GM18858 (cell line): ENCODE measurements at regions not wholly inside any gene's neighbourhood (a gene's known extent, or its start where the extent isn't known, plus 50 kb on each side); places are given as distances from the start of the nearest gene placed in this dataset.
A peak's percentile ranks its signal among the peaks of the same experiment; 100 is the strongest.

ENCODE experiments used
- ATAC-seq: cut with Tn5 transposase; IDR thresholded peaks from one replicate; pipeline ENCODE4 v1.9.1; 2021; ENCODE audit not compliant: unreplicated experiment

DNA sequence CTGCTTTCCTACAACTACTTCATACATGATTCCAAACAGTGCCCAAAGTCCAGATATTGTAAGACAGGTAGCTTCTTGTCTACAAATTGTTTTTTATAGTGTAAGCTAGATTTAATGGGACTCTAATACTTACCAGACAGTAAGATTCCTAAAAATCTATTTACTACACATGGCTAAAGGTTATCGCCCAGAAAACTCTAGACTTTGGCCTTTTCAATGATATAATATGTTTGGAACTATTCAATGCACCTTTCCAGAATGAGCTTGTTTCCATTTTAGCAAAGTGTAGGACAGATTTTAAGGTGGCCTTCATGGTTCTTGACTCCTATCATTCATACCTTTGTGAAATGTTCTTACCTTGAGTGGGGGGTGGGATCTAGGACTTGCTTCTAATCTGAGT, 951.0 kb downstream of the SORCS1 start:
- no peak for ATAC-seq

DNA sequence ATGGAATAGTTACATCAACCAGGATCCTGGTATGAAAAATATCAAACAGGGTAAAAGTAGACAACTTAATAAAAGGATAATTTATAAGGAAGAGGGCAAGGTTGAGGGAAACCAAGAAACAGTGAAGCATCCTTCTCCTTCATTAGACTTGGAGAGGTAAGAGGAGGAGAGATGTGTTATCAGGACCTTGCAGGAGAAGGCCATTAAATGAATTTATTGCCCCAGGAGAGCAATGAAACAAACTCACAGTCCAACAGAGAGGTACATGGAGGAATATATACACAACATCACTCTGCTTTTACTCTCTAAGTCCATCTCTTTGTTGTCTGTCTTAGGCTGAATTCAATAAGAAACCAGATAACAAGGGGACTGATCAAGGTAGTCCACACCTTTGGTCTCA, 966.2 kb downstream of the SORCS1 start:
- no peak for ATAC-seq

DNA sequence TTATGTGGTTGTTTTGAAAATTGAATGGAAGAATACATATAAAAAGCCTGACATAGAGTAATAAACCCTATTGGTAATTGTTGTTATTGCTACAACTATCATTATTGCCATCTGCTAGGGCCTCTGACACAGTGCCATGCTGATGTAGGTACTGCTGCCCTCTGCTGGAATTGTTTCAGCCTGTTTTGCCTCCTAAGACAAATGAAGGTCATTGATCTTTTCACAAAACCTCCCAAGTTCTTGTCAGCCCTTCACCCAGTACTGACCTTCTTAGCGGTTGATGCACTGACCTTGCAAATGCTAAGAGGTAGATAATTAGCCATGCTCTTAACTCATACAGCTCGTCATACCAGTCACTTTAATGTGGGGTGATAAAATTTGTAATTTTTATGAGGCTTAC, 975.2 kb downstream of the SORCS1 start:
- peak; percentile 81 for ATAC-seq

DNA sequence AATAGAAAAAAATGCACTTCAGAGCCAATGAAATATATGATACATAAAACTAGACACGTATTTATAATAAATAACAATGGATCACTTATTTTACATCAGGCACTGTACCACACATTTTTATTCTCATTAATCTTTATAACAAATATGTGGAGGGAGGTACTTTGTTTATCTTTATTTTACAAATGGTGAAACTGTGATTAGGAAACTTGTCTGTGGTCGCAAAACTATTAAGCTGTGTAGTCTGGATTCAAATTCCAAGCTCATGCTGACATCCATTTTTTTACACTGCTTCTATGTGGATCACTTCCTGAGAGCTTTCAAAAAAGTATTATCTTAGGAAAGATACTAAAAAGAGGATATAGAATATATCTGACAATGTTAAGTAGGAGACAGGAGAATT, 978.6 kb downstream of the SORCS1 start:
- ATAC-seq, result no peak

DNA sequence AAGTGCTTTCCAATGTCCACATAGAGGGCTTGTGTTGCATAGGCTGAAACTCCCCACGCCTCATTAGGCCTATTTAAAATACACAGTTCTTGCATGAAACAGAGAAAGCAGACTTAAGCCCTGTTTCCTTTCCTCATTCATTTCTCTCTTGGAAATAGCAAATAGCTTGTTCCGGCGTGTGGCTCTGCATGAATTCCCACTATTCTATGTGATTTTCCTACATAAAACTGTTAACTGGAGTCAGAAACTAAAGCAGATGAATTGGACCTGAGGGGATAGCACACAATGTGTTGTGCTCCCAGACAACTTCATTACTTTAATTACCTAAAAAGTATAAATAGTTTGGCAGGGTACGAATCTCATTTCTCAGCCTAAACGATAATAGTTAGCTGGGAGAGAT, 981.5 kb downstream of the SORCS1 start:
- ATAC-seq, result no peak

DNA sequence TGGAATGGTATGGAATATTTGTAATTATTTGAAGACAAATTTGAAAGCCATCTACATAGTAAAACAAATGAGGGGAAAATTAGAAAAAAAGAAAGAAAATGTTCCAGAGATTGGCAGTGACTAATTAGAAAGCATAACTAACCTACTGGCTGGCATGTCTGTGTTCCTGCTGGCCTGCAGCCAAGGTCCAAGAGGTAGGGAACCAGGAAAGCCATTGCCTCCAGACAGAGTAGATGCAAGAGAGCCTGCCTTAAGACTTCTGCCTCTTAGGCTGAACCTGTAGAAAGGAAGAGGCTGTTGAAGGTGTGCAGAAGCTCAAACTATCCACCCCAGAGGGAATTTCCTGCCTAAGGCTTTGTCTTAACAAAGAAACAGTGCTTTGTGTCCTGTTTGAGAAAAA, 982.0 kb downstream of the SORCS1 start:
- ATAC-seq, result no peak

DNA sequence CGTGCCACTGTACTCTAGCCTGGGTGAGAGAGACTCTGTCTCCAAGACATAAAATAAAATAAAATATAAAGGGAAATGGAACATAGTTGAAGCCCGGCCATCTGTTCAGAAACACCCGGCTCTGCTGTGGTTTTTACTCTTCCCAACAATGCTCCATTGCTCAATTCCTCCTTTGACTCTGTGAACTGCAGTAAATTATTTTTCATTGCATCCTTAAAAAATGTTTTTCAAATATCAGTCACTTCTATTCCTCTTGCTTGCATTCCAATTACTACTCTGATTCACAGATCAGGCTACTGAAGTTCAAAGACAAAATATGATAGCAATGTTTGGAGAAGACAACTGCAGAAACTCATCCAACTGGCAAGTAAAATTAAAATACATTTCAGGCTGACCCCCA, 983.0 kb downstream of the SORCS1 start:
- no peak for ATAC-seq

DNA sequence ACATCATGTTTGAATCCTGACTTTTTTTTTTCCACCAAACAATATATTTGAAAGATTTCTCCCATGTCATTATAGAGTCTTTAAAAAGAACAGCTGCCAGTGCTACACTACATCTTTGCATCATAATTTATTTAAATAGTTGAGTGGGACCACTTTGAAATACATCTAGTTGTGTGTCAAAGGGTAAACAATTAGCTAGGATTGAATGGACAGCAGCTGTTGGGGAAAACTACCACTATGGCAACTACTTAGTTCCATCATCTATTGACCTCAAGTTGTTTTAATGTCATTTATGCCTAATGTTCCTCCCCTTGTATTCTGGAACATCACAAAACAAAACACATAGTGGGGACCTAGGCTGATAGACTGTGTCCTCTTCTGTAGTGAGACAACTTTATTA, 985.1 kb downstream of the SORCS1 start:
- no peak for ATAC-seq

DNA sequence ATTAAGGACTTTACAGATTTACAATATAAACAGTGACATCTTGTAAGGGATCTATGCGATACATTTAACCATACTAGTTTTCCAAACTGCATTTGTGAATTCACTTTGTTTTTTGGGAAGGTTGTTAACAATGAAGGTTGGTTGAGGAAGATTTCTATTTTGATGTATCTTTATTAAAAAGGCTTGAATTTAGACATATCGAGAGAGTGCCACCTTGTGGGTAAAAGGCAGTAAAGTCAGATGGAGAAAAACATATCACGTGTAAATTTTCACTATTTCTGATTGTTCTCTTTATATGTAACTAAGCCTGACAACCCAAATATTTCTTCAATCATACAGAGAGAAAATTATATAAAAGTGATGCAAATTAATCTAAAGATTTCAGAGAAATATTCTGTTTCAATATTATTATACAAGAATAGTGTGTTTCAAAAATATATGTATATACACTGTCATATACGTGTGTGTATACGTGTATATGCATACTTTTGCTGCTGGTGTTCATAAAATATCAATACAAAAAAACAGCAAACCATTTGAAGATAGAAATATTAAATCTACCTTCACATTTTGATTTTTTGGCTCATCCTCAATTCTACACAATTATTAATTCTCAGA, 988.6 kb downstream of the SORCS1 start:
- ATAC-seq, result no peak

DNA sequence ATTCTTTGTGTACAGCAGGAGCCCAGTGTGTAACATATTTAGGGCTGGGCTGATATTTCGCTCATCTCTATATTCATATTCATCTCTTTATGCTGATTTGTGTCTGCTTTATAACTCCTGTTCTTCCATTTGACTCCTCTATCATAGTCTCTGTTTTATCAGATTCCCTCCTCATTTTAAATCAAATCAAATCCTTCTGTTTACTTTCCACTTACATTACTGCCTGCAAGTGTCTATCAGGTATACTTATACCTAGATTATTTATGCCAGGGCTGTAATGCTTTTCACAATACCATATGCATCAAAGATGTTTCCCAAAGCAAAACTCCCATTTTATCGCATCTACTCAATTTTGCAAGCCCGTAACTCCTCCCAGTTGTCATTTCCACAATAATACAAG, 990.7 kb downstream of the SORCS1 start:
- no peak for ATAC-seq

DNA sequence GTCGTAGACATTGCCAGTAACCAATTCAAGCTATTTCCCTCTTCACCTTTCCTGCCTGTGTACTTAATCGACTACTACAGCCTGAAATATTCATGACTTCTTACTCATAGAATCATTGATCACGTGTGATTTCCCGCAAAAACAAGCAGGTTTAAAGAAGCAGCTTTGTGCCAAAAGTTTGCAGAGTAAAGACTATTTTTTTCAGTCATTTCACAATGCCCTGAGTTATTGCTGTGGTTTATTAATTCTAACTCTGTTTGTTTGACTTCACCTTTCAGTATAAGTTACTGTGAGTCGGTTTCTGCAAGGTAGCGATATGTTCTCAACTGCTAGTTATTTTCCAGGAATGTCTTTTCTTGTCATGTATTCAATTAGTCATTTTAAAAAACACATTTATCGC, 995.3 kb downstream of the SORCS1 start:
- ATAC-seq, result no peak

DNA sequence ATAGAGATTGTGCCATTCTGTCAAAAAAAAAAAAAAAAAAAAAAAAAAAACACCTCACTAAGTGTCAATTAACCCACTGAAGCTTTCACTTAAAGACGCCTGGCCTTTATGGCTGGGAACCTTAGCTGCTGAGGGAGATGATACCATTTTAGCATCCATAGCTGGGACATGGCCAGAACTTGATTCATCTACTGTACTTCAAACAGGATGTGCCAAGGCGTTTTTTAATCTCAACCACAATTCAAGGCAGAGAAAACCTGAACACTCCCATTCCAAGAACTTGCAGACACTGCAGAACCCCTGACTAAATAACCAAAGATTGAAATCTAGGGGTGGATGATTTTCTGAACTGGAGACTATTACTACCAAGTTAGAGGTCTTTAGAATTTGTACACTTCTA, 996.6 kb downstream of the SORCS1 start:
- ATAC-seq, result no peak

DNA sequence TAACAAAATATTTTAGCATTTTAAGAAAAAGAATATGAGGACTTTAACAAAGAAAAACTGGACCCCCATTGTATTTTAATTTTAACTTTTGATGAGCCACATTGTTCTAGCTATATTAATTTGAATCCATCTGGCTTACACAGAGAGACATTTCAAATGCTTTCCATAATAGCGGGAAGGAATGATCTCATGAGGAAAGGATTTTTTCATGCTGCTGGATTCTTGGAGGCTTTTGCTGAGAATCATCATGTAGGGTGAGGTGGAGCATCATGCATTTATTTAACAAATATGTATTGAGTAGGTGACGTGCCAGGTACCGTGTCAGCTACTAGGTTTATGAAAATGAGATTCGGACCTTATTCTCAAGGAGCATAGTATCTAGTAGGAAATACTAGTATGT, 1006.3 kb downstream of the SORCS1 start:
- ATAC-seq, result no peak

DNA sequence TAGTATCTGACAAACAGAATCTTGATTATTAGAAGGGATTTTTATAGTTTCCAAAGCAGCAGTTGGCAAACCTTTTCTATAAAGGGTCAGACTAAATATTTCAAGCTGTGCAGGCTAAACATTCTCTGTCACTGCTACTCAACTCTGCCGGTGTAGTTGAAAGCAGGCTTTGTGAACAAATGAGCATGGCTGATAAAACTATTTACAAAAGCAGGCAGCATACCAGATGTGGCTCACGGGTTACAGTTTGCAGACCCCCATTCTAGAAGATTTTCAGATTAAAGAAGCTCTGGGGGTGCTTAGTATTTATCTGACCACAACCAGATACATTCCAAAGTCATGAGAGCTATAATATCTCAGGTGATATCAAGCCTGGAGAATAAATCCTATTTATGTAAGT, 1017.5 kb downstream of the SORCS1 start:
- no peak for ATAC-seq

DNA sequence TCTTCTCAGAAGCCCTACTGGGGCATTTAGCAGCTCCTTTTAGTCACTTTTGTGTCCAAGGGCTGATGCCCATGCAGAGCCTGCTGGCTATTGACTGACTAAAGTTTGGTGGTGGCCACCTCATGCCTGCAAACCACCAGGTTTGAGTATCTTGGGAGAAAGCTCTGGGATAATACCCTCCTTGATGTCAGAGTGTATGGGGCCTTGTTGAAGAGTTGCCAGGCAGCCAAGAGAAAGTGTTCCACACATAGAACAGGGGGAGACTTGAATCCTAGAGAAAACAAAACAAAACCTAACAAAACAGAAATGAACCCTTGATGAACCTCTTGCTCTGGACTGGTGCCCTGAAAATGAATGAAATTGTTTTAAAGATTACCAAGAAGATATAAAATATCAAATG, 1024.6 kb downstream of the SORCS1 start:
- no peak for ATAC-seq

DNA sequence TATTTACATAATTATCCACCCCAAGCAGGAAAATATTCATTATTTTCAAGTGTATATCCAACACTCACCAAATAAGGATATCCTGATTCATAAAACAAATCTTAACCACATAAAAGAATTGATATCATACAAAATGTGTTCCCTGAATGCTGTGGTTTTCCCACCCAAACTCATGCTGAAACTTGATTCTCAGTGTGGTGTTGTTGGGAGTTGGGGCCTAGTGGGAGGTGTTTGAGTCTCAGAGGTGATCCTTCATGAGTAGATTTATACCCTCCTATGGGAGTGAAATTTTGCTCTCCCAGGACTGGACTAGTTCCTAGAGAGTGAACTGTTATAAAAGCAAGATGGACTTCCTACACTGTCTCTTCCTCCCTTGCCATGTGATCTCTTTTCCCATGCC, 1028.3 kb downstream of the SORCS1 start:
- no peak for ATAC-seq

DNA sequence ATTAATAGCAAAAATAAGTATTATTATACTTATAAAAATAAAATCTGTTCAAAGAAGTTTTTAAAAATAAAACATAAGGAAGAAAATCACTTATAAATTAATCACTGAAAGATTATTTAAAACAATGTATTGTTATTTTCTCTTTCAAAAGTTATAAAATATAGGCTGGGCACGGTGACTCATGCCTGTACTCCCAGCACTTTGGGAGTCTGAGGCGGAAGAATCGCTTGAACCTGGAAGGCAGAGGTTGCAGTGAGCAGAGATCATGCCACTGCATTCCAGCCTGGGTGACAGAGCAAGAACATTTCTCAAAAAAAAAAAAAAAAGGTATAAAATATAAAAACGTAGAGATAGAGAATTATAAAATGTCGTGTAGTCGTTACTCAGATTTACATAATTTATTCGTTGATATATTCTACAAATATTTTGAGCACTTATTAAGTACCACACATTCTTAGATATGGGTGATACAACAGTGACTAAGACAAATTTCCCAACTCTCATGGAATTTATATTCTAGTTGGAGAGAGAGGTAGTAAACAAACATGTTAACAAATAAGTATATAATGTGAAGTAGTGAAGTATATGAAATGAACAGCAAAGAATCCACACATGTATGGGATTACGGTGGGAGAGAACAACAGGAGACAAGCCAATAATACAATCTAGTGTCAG, 1030.0 kb downstream of the SORCS1 start:
- no peak for ATAC-seq

DNA sequence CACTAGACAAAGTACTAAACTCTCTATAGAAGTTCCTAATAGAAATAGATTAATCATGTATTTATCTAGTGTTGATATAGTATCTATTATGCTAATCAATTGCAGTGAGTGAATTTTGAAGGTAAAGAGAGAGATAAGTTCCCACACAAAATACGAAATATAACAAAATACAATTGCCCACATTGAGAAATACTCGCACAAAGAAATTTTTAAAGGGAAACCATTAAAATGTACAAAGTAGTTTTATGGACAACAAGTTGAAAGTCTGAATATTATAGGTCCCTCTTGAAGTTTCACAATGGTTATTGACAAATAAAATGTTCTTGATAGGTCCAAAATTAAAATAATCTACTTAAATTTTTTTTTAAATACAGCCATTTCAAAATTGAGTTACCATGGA, 1031.1 kb downstream of the SORCS1 start:
- no peak for ATAC-seq

DNA sequence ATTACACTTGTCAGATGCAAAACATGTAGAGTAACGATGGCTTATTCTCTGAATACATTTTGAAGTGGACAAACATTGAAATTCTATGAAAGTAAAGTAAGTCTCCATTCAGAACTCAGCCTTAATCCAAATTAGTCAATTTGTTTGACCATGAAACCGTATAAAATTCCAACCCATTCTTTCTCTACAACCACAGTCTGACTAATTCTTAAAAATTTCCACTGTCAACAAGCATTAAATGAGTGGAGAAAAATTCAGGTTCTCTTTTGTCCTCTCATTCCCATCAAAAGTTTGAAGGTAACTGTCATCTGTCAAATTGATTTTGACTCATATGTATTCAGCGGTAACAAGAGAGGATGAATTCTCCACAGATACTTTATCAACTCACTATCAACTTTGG, 1031.5 kb downstream of the SORCS1 start:
- no peak for ATAC-seq

DNA sequence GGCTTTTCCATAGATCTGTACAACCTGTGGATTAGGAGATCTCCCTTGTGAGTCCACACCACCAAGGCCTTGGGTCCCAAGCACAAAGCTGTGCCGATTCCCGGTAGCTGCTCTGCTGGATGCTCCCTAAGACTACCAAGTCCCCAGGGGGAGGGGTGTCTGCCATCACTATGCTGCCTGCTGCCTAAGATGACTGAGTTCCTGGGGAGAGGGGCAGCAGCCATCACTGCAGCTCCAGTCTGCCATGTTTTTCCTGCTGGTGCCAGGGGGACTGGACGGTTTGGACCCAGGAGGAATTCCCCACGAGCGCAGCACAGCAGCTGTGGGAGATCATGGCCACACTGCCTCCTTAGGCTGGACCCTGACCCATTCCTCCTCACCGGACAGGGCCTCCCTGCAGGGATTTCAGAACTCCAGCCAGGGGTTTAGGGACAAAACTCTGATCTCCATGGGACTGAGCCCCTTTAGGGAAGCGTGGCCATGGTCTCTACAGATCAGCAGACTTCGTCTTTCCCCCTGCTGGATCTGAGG, 1049.8 kb downstream of the SORCS1 start:
- no peak for ATAC-seq

DNA sequence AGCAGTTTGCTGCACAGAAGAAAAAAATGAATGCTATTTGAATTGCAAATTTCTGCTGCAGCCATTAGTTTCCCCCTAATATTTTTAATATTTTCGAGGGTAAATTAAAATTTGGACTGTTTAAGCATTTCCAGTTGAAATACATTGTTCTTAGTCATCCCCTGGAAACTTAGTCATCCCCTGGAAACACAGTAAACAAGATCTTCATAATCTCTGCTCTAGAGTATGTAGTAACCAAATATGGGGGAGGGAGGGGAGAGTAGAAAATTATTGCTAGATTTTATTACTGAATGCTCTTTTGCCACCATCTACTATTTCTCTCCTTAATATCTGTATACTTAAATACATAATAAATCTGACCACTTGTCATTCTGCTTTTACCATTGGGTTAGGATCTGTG, 1053.3 kb downstream of the SORCS1 start:
- ATAC-seq, result no peak

DNA sequence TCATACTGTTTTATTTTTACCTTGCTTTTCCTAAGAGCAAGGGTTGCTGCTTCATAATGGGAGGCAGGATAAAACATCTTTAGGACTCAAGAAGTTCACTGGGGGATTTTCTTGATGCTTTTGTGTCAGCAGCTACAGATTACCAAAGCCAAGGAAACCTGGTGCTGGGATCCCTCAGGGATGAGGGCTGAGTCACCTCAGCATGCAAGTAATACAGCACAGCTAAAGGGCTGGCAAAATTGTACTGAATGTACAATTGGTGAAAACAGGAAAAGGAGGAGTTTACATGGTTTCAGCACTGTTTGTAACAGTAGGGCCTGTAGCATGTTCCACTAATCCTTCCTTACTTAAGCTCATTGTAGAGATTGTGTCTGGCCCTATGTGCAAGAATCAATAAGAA, 1056.8 kb downstream of the SORCS1 start:
- ATAC-seq, result no peak

DNA sequence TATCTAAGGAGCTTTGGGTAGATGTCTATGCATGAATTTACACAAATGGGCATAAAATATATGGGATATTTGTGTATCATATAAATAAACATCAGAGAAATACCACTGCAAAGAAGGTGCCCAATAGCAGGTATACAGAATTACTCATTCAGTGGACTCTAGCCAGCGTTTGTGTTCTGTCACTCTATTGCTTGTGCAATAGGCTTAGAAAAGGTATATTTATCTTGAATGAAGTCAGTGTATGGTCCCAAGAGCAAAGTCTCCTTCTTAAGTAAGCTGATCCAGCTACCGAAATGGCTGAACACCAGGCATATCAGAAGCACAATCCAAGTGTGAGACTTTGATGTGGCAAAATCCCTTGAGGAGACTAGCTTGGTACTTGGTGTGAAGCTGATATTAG, 1058.4 kb downstream of the SORCS1 start:
- no peak for ATAC-seq
